Neural progenitor cell (in vitro differentiated cells): ENCODE measurements at regions not wholly inside any gene's neighbourhood (a gene's known extent, or its start where the extent isn't known, plus 50 kb on each side); places are given as distances from the start of the nearest gene placed in this dataset.
A peak's percentile ranks its signal among the peaks of the same experiment; 100 is the strongest.

Experiments used
- DNase-seq: peaks from one replicate; pipeline ENCODE4 v3.0.0-alpha.2; 2016; ENCODE audit warnings: low spot score
- H2AFZ ChIP-seq: fragments of 200-600 bp; sonication (generic); replicated peaks from 2 replicates; pipeline ENCODE4 v1.6.1; 2016; ENCODE audit warnings: antibody characterized with exemption
- H3F3A ChIP-seq: fragments of 200-600 bp; sonication (generic); 2 replicates; pipeline ENCODE4 v1.6.1; 2016; ENCODE audit warnings: antibody characterized with exemption, low read depth
- H3K27ac ChIP-seq: fragments of 200-600 bp; sonication (generic); 2 replicates; pipeline ENCODE4 v1.5.1; 2016; ENCODE audit warnings: mild to moderate bottlenecking
- H3K27me3 ChIP-seq: fragments of 200-600 bp; sonication (generic); 2 replicates; pipeline ENCODE4 v1.6.1; 2016; ENCODE audit warnings: mild to moderate bottlenecking, moderate library complexity
- H3K36me3 ChIP-seq: fragments of 200-600 bp; sonication (generic); 2 replicates; pipeline ENCODE4 v1.5.1; 2016
- H3K4me1 ChIP-seq: fragments of 200-600 bp; sonication (generic); 2 replicates; pipeline ENCODE4 v1.6.1; 2016; ENCODE audit warnings: mixed run types
- H3K4me2 ChIP-seq: fragments of 200-600 bp; sonication (generic); 2 replicates; pipeline ENCODE4 v1.6.1; 2016
- H3K4me3 ChIP-seq: fragments of 200-600 bp; sonication (generic); 2 replicates; pipeline ENCODE4 v1.5.1; 2016
- H3K79me2 ChIP-seq: fragments of 200-600 bp; sonication (generic); 2 replicates; pipeline ENCODE4 v1.6.1; 2016; ENCODE audit warnings: low read depth
- H3K9ac ChIP-seq: fragments of 200-600 bp; sonication (generic); 2 replicates; pipeline ENCODE4 v1.6.1; 2016
- H3K9me3 ChIP-seq: fragments of 200-600 bp; sonication (generic); 2 replicates; pipeline ENCODE4 v1.5.1; 2016; ENCODE audit warnings: low read depth
- H4K20me1 ChIP-seq: fragments of 200-600 bp; sonication (generic); 2 replicates; pipeline ENCODE4 v1.6.1; 2016; ENCODE audit warnings: low read depth
- H3K27ac Mint-ChIP-seq: 3 replicates; pipeline ENCODE4 v1.8.0; 2021; ENCODE audit warnings: mixed read lengths
- H3K27me3 Mint-ChIP-seq: 2 replicates; pipeline ENCODE4 v1.8.0; 2022; ENCODE audit warnings: low read depth, mild to moderate bottlenecking, inconsistent platforms, moderate library complexity, mixed read lengths; ENCODE audit not compliant: insufficient read depth
- H3K36me3 Mint-ChIP-seq: 3 replicates; pipeline ENCODE4 v1.8.0; 2021; ENCODE audit warnings: mixed read lengths
- H3K4me1 Mint-ChIP-seq: 3 replicates; pipeline ENCODE4 v1.8.0; 2021; ENCODE audit warnings: mixed read lengths
- H3K4me3 Mint-ChIP-seq: 3 replicates; pipeline ENCODE4 v1.8.0; 2021; ENCODE audit warnings: mild to moderate bottlenecking, moderate library complexity, mixed read lengths
- H3K9me3 Mint-ChIP-seq: 3 replicates; pipeline ENCODE4 v1.8.0; 2020; ENCODE audit warnings: mixed read lengths
- EZH2 ChIP-seq: fragments of 200-600 bp; sonication (generic); IDR thresholded peaks from 2 replicates; pipeline ENCODE4 v1.6.1; 2017; ENCODE audit warnings: antibody characterized with exemption, mild to moderate bottlenecking, moderate library complexity
- EZH2phosphoT487 ChIP-seq: fragments of 200-600 bp; sonication (generic); IDR thresholded peaks from 2 replicates; pipeline ENCODE4 v1.6.1; 2017; ENCODE audit warnings: antibody characterized with exemption
- TF ChIP-seq, protein P1 (sequence below): fragments of 200-600 bp; sonication (generic); IDR thresholded peaks from 2 replicates; pipeline ENCODE4 v1.5.1; 2017; ENCODE audit warnings: antibody characterized with exemption, mild to moderate bottlenecking

DNA sequence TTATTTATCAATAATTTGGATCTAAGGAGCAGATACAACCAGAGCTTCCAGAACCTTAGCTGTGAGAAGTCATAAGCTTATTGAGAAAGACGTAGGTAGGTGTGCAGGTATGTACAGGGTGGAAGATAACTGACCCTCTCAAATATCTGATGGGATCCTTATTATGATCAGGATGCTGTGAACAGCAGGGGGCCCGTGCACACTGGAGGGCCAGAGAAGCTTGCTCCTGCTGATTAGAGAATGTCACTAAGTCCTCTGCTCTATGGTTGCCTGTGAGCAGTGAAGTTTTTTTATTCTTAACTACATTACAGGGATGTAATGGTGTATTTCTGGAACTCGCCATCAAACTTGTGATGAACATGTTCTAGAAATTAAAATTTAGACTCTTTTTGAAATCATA, 108.9 kb upstream of the POU5F2 start:
- H3K9ac ChIP-seq = no peak overlapping the region
- H3K27ac ChIP-seq = no peak overlapping the region
- no peak overlapping the region for H3K27ac Mint-ChIP-seq
- H3K4me1 ChIP-seq = no peaks in the 10 kb centered on the region
- peaks cover 17% of the 10 kb centered on the region for H3K9me3 Mint-ChIP-seq
- peaks cover 8% of the 10 kb centered on the region for H3K36me3 Mint-ChIP-seq
- H3F3A ChIP-seq = no peaks in the 10 kb centered on the region
- peak; percentile 33 for DNase-seq
- no peaks in the 10 kb centered on the region for H3K79me2 ChIP-seq
- H3K27me3 Mint-ChIP-seq = peaks cover 2% of the 10 kb centered on the region
- no peaks in the 10 kb centered on the region for H4K20me1 ChIP-seq
- H3K36me3 ChIP-seq = no peaks in the 10 kb centered on the region
- H3K27me3 ChIP-seq = no peaks in the 10 kb centered on the region
- peaks cover 8% of the 10 kb centered on the region for H3K4me1 Mint-ChIP-seq
- TF ChIP-seq EZH2phosphoT487 (no peak), EZH2 (no peak)
- TF ChIP-seq, protein P1, sequence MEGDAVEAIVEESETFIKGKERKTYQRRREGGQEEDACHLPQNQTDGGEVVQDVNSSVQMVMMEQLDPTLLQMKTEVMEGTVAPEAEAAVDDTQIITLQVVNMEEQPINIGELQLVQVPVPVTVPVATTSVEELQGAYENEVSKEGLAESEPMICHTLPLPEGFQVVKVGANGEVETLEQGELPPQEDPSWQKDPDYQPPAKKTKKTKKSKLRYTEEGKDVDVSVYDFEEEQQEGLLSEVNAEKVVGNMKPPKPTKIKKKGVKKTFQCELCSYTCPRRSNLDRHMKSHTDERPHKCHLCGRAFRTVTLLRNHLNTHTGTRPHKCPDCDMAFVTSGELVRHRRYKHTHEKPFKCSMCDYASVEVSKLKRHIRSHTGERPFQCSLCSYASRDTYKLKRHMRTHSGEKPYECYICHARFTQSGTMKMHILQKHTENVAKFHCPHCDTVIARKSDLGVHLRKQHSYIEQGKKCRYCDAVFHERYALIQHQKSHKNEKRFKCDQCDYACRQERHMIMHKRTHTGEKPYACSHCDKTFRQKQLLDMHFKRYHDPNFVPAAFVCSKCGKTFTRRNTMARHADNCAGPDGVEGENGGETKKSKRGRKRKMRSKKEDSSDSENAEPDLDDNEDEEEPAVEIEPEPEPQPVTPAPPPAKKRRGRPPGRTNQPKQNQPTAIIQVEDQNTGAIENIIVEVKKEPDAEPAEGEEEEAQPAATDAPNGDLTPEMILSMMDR = no peak
- H3K4me3 Mint-ChIP-seq = no peak overlapping the region
- no peaks in the 10 kb centered on the region for H3K9me3 ChIP-seq
- no peak overlapping the region for H2AFZ ChIP-seq
- no peak overlapping the region for H3K4me2 ChIP-seq
- no peak overlapping the region for H3K4me3 ChIP-seq

DNA sequence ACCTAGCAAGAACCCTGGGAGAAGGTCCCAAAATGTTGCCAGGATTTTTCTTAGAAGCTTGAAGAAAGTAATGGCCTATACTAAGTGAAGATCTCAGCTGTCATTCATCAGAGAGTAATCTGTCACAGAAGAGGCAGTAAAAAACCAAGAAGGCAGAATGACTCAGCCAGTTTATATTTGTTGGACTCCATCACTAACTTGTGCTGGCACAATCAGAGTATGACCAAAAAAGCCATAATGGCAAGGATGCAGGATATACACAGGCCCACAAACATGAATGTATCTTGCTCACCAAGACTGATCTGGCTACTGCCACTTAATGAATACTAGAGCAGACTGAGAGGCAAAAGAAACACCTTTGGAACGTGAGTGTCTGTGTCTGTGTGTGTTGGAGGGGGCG, 104.0 kb upstream of the POU5F2 start:
- Histone ChIP-seq H3K4me1 (no peaks in the 10 kb centered on the region), H3K27ac (no peak overlapping the region), H3K27me3 (no peaks in the 10 kb centered on the region), H4K20me1 (no peaks in the 10 kb centered on the region), H3K36me3 (no peaks in the 10 kb centered on the region), H3K9ac (no peak overlapping the region), H3K4me3 (no peak overlapping the region), H3K79me2 (no peaks in the 10 kb centered on the region), H2AFZ (no peak overlapping the region), H3K9me3 (no peaks in the 10 kb centered on the region), H3F3A (no peaks in the 10 kb centered on the region), H3K4me2 (no peak overlapping the region)
- peaks cover 6% of the 10 kb centered on the region for H3K27me3 Mint-ChIP-seq
- DNase-seq = no peak
- no peak overlapping the region for H3K4me3 Mint-ChIP-seq
- H3K27ac Mint-ChIP-seq = no peak overlapping the region
- TF ChIP-seq, protein P1 = no peak
- TF ChIP-seq EZH2 = no peak
- no peak for TF ChIP-seq EZH2phosphoT487
- H3K36me3 Mint-ChIP-seq = peaks cover 20% of the 10 kb centered on the region
- peaks cover 6% of the 10 kb centered on the region for H3K4me1 Mint-ChIP-seq
- H3K9me3 Mint-ChIP-seq = peaks cover 30% of the 10 kb centered on the region

GRCh38 chr5:93831449-93831848, 90.0 kb upstream of the POU5F2 start:
- H3K36me3 ChIP-seq = no peaks in the 10 kb centered on the region
- H3K4me1 ChIP-seq = no peaks in the 10 kb centered on the region
- H3K36me3 Mint-ChIP-seq = peaks cover 11% of the 10 kb centered on the region
- TF ChIP-seq EZH2phosphoT487 (no peak), EZH2 (no peak)
- TF ChIP-seq, protein P1 = no peak
- H3K4me3 ChIP-seq = no peak overlapping the region
- no peaks in the 10 kb centered on the region for H3F3A ChIP-seq
- no peaks in the 10 kb centered on the region for H4K20me1 ChIP-seq
- H3K27ac Mint-ChIP-seq = no peak overlapping the region
- no peaks in the 10 kb centered on the region for H3K4me1 Mint-ChIP-seq
- H3K9me3 Mint-ChIP-seq = peaks cover 30% of the 10 kb centered on the region
- no peaks in the 10 kb centered on the region for H3K27me3 ChIP-seq
- H3K4me2 ChIP-seq = no peak overlapping the region
- H3K4me3 Mint-ChIP-seq = no peak overlapping the region
- no peaks in the 10 kb centered on the region for H3K27me3 Mint-ChIP-seq
- no peak for DNase-seq
- no peak overlapping the region for H3K27ac ChIP-seq
- no peak overlapping the region for H3K9ac ChIP-seq
- H2AFZ ChIP-seq = no peak overlapping the region
- no peaks in the 10 kb centered on the region for H3K79me2 ChIP-seq
- no peaks in the 10 kb centered on the region for H3K9me3 ChIP-seq
